PC-9 (cell line): ENCODE measurements at regions not wholly inside any gene's neighbourhood (a gene's known extent, or its start where the extent isn't known, plus 50 kb on each side); places are given as distances from the start of the nearest gene placed in this dataset.

ENCODE experiments used
- CTCF ChIP-seq: fragments of 200-600 bp; sonication (generic); conservative IDR thresholded peaks from 2 replicates; pipeline ENCODE4 v1.6.1; 2017; ENCODE audit warnings: mixed run types, antibody characterized with exemption, mild to moderate bottlenecking, moderate library complexity
- EZH2 ChIP-seq: fragments of 200-600 bp; sonication (generic); IDR thresholded peaks from 2 replicates; pipeline ENCODE4 v1.8.0; 2017; ENCODE audit warnings: antibody characterized with exemption, low read depth

- TF ChIP-seq CTCF (no peak), EZH2 (no peak)
These were observed 243.3 kb downstream of the SOX4 start for GRCh38 chr6:21836772-21837425.
